Mucosa of rectum (tissue), 2 donors: ENCODE measurements at regions not wholly inside any gene's neighbourhood (a gene's known extent, or its start where the extent isn't known, plus 50 kb on each side); places are given as distances from the start of the nearest gene placed in this dataset.
"Not testable (repeated sequence)": the region's sequence is repeated elsewhere in the genome, so short reads cannot be mapped to it uniquely, and the experiment has no call there.

ENCODE experiments used
- H3K27ac ChIP-seq, 2 donors: one replicate each; pipeline ENCODE4 v1.7.0; 2013; ENCODE audit warnings: inconsistent platforms in 2 of 2, low read depth in 2 of 2, low read length in 2 of 2
- H3K27me3 ChIP-seq, 2 donors: one replicate each; pipeline ENCODE4 v1.7.0; 2013; ENCODE audit warnings: low read length in 2 of 2; ENCODE audit not compliant: control insufficient read depth in 2 of 2, insufficient read depth in 2 of 2
- H3K36me3 ChIP-seq, 2 donors: one replicate each; pipeline ENCODE4 v1.7.0; 2013; ENCODE audit warnings: low read length in 2 of 2; ENCODE audit not compliant: control insufficient read depth in 2 of 2, insufficient read depth in 2 of 2
- H3K4me1 ChIP-seq, 2 donors: one replicate each; pipeline ENCODE4 v1.7.0; 2013; ENCODE audit warnings: low read length in 2 of 2, mild to moderate bottlenecking in 1 of 2; ENCODE audit not compliant: control insufficient read depth in 2 of 2, insufficient read depth in 2 of 2
- H3K4me3 ChIP-seq, 2 donors: one replicate each; pipeline ENCODE4 v1.7.0; 2013; ENCODE audit warnings: low read length in 2 of 2
- H3K9ac ChIP-seq, 2 donors: one replicate each; pipeline ENCODE4 v1.7.0; 2013; ENCODE audit warnings: low read length in 2 of 2, low read depth in 1 of 2, mild to moderate bottlenecking in 1 of 2
- H3K9me3 ChIP-seq, 2 donors: one replicate each; pipeline ENCODE4 v1.7.0; 2013; ENCODE audit warnings: low read length in 2 of 2; ENCODE audit not compliant: control insufficient read depth in 2 of 2
- donor health status: healthy.
- donor health status: Normal muscosa, but diverticular disease.

DNA sequence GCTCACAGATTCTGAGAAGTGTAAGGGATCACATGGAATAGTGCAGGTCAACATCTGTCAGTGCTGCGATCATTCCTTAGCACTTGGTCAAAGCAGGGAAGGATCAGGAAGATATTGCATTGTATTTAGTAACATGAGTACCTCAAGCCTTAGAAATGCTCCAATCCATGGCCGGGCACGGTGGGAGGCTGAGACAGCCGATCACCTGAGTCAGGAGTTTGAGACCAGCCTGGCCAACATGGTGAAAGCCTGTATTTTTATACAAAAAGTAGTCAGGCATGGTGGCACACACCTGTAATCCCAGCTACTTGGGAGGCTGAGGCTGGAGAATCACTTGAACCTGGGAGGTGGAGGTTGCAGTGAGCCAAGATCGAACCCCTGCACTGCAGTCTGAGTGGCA, 112.5 kb downstream of the CRYBB2 start:
- H3K27ac ChIP-seq, H3K27me3 ChIP-seq, H3K36me3 ChIP-seq, H3K4me1 ChIP-seq, H3K4me3 ChIP-seq, H3K9ac ChIP-seq, H3K9me3 ChIP-seq: not testable (repeated sequence)

DNA sequence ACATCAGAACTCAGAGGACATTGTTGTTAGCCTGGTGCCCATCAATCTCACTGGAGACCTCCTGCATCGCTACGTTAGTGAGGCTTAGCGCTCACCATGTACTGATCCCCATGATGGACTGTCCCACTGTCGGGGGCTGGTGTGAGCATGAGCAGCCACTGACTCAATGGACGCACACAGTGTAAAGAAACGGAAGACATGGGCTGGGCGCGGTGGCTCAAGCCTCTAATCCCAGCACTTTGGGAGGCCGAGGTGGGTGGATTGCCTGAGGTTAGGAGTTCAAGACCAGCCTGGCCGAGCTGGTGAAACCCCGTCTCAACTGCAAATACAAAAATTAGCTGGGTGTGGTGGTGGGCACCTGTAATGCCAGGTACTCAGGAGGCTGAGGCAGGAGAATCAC, 112.9 kb downstream of the CRYBB2 start:
- Histone ChIP-seq H3K9me3 (no peaks in the 10 kb centered on the region), H3K9ac (no peak overlapping the region), H3K27ac (no peak overlapping the region), H3K4me1 (no peaks in the 10 kb centered on the region), H3K27me3 (no peaks in the 10 kb centered on the region), H3K4me3 (no peak overlapping the region), H3K36me3 (no peaks in the 10 kb centered on the region)

DNA sequence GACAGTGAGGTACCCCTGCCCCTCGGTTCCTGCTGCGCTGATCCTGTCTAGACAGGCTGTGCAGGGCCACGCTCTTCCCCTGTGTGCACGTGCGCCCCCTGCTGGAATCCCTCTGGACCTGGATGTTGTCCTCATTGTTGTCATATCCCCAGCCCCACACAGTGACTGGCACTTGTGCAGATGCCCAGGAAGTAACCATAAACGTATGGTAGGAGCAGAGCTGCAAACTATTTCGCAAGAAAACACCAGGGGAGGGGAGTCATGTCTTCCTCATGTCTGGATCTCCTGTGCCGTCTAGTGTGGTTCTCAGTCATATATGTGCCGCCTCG, 114.7 kb downstream of the CRYBB2 start:
- Histone ChIP-seq H3K4me1 (no peaks in the 10 kb centered on the region), H3K27me3 (no peaks in the 10 kb centered on the region), H3K27ac (no peak overlapping the region), H3K9me3 (no peaks in the 10 kb centered on the region), H3K9ac (no peak overlapping the region), H3K4me3 (no peak overlapping the region), H3K36me3 (no peaks in the 10 kb centered on the region)

DNA sequence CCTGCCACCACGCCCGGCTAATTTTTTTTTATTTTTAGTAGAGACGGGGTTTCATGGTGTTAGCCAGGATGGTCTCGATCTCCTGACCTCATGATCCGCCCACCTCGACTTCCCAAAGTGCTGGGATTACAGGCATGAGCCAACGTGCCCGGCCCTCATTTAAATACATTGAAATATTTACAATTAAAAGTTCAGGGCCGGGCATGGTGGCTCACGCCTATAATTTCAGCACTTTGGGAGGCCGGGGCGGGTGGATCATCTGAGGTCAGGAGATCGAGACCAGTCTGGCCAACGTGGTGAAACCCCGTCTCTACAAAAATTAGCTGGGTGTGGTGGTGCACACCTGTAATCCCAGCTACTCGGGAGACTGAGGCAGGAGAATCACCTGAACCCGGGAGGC, 115.2 kb downstream of the CRYBB2 start:
- H3K9ac ChIP-seq, H3K4me1 ChIP-seq, H3K27me3 ChIP-seq, H3K36me3 ChIP-seq, H3K27ac ChIP-seq, H3K9me3 ChIP-seq, H3K4me3 ChIP-seq: not testable (repeated sequence)

DNA sequence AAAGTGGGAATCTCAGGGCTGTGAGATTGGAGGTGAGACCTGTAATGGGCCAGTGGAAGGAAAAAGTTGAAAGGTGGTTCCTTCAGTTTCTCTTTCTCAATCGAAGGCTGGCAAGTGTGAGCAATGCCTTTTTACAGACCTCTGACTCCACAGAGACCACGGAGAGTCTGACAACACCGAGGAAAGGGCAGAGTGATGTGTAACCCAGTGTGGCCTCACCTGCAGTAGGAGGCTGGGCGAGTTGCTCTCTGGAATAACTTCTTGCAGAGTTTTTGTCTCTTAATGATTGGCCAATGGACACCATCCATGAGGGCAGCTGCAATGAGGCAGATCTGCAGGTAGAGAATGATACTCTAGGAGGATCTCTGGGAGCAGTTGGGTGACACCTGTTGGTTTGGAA, 115.8 kb downstream of the CRYBB2 start:
- not testable (repeated sequence) for H3K9me3 ChIP-seq, H3K4me3 ChIP-seq, H3K27me3 ChIP-seq, H3K27ac ChIP-seq, H3K4me1 ChIP-seq, H3K36me3 ChIP-seq, H3K9ac ChIP-seq

DNA sequence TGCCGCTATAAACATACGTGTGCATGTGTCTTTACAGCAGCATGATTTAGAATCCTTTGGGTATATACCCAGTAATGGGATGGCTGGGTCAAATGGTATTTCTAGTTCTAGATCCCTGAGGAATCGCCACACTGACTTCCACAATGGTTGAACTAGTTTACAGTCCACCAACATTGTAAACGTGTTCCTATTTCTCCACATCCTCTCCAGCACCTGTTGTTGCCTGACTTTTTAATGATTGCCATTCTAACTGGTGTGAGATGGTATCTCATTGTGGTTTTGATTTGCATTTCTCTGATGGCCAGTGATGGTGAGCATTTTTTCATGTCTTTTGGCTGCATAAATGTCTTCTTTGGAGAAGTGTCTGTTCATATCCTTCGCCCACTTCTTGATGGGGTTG, 121.1 kb downstream of the CRYBB2 start:
- not testable (repeated sequence) for H3K9me3 ChIP-seq, H3K4me1 ChIP-seq, H3K27me3 ChIP-seq, H3K9ac ChIP-seq, H3K27ac ChIP-seq, H3K36me3 ChIP-seq, H3K4me3 ChIP-seq

DNA sequence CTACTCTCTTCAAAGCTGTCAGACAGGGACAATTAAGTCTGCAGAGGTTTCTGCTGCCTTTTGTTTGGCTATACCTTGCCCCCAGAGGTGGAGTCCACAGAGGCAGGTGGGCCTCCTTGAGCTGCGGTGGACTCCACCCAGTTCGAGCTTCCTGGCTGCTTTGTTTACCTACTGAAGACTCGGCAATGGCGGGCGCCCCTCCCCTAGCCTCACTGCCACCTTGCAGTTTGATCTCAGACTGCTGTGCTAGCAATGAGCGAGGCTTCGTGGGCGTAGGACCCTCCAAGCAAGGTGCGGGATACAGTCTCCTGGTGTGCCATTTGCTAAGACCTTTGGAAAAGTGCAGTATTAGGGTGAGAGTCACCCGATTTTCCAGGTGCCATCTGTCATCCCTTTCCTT, 124.9 kb downstream of the CRYBB2 start:
- H3K27me3 ChIP-seq, H3K27ac ChIP-seq, H3K9me3 ChIP-seq, H3K9ac ChIP-seq, H3K4me3 ChIP-seq, H3K36me3 ChIP-seq, H3K4me1 ChIP-seq: not testable (repeated sequence)

DNA sequence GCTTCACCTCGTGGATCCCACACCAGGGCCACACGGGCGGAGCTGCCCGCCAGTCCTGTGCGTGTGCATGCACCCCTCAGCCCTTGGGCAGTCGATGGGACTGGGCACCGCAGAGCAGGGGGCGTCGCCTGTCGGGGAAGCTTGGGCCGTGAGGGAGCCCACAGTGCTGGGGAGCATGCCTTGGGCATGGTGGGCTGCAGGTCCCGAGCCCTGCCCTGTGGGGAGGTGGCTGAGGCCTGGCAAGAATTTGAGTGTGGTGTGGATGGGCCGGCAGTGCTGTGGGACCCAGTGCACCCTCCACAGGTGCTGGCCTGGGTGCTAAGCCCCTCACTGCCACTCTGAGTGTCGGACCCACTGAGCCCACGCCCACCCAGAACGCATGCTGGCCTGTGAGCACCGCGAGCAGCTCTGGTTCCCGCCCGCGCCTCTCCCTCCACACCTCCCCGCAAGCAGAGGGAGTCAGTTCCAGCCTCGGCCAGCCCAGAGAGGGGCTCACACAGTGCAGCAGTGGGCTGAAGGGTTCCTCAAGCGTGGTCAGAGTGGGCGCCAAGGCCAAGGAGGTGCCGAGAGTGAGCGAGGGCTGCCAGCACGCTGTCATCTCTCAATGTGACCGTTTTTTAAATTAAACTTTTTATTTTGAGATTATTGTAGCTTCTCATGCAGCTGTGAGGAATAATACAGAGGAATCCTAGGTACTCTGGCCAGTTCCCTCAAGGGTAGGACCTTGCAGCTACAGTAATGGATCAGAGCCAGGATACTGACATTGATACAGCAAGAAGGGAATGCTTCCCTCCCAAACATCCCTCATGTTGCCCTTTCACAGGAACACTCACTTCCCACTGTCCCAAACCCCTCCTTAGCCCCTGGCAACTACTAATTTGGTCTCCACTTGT, 127.7 kb downstream of the CRYBB2 start:
- no peaks in the 10 kb centered on the region for H3K9me3 ChIP-seq
- no peaks in the 10 kb centered on the region for H3K27me3 ChIP-seq
- H3K9ac ChIP-seq, result no peak overlapping the region
- peaks cover 11 to 22% of the 10 kb centered on the region in 2 donors for H3K36me3 ChIP-seq
- H3K4me1 ChIP-seq, result no peaks in the 10 kb centered on the region
- H3K27ac ChIP-seq, result no peak overlapping the region
- H3K4me3 ChIP-seq, result no peak overlapping the region

DNA sequence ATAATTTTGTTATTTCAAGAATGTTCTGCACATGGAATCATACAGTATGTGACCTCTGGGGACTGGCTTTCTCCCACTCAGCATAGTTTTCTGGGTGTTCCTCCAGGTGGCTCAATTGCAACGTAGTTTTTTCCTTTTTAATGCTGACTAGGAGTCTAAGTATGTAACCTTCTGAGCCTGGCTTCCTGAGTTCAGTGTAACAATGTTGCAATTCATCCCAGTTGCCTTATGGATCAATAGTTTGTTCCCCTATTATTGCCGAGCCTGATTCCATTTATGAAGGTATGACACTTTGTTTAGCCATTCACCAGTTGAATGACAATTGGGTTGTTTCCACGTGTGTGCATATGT, 128.3 kb downstream of the CRYBB2 start:
- no peak overlapping the region for H3K27ac ChIP-seq
- H3K4me3 ChIP-seq, result no peak overlapping the region
- no peaks in the 10 kb centered on the region for H3K27me3 ChIP-seq
- H3K9me3 ChIP-seq, result no peaks in the 10 kb centered on the region
- no peaks in the 10 kb centered on the region for H3K4me1 ChIP-seq
- peaks cover 15 to 25% of the 10 kb centered on the region in 2 donors for H3K36me3 ChIP-seq
- no peak overlapping the region for H3K9ac ChIP-seq

DNA sequence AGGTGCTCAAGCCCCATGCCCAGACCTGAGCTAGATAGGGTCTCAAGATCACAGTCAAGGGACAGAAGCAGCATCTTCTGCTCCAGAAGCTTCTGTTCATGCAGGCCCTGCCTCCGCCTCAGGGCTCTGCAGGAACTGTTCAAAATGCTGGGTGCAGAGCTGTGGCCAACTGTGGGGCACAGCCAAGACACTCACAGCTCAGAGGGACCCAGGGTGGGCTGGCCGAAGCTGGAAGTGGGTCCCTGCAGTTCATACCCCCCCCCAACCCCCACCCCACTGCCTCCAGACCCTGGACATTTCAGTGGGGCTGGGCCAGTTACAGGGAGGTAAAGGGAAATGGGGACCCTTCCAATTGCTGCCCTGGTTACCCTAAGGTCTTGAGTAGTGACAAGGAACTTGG, 129.0 kb downstream of the CRYBB2 start:
- Histone ChIP-seq H3K9ac (no peak overlapping the region), H3K27ac (no peak overlapping the region), H3K4me3 (no peak overlapping the region), H3K27me3 (no peaks in the 10 kb centered on the region), H3K36me3 (peaks cover 17 to 28% of the 10 kb centered on the region in 2 donors), H3K9me3 (no peaks in the 10 kb centered on the region), H3K4me1 (no peaks in the 10 kb centered on the region)

DNA sequence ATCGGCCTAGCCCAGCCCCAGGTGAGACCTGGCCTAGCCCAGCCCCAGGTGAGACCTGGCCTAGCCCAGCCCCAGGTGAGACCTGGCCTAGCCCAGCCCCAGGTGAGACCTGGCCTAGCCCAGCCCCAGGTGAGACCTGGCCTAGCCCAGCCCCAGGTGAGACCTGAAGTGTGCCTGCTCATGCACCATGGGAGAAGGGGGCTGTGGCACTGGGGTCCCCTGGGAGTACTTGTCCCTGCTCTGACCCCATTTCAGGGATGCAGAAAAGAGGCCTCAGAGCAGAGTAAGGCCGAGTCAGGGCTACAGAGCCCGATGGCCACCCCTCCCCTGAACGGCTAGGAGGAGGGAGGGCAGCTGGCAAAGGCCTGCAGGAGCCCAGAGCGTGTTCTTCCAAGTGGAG, 129.6 kb downstream of the CRYBB2 start:
- peaks cover 23 to 33% of the 10 kb centered on the region in 2 donors for H3K36me3 ChIP-seq
- H3K9ac ChIP-seq, H3K9me3 ChIP-seq, H3K27me3 ChIP-seq, H3K4me1 ChIP-seq, H3K4me3 ChIP-seq, H3K27ac ChIP-seq: not testable (repeated sequence)
